H9 (cell line): ENCODE measurements at regions not wholly inside any gene's neighbourhood (a gene's known extent, or its start where the extent isn't known, plus 50 kb on each side); places are given as distances from the start of the nearest gene placed in this dataset.

Experiments used
- DNase-seq: peaks from one replicate; pipeline ENCODE4 v3.0.0-alpha.2; 2017
- H2AFZ ChIP-seq: one replicate; pipeline ENCODE4 v1.6.1; 2013; ENCODE audit warnings: mild to moderate bottlenecking, low read length, control low read depth, moderate library complexity
- H2AK5ac ChIP-seq: 2 replicates; pipeline ENCODE4 v1.6.1; 2013; ENCODE audit warnings: low read length, control low read depth, mixed read lengths; ENCODE audit not compliant: insufficient read length
- H2BK120ac ChIP-seq: one replicate; pipeline ENCODE4 v1.6.1; 2013; ENCODE audit warnings: low read depth, mild to moderate bottlenecking, low read length, control low read depth, inconsistent platforms; ENCODE audit not compliant: poor library complexity, severe bottlenecking
- H2BK12ac ChIP-seq: 2 replicates; pipeline ENCODE4 v1.6.1; 2013; ENCODE audit warnings: low read length, control low read depth, mixed read lengths, low read depth; ENCODE audit not compliant: insufficient read length
- H2BK15ac ChIP-seq: 2 replicates; pipeline ENCODE4 v1.6.1; 2013; ENCODE audit warnings: low read depth, low read length, control low read depth
- H2BK20ac ChIP-seq: one replicate; pipeline ENCODE4 v1.6.1; 2013; ENCODE audit warnings: low read depth, mild to moderate bottlenecking, low read length, control low read depth, inconsistent platforms; ENCODE audit not compliant: poor library complexity, severe bottlenecking
- H2BK5ac ChIP-seq: 2 replicates; pipeline ENCODE4 v1.6.1; 2013; ENCODE audit warnings: low read length, control low read depth, mixed read lengths; ENCODE audit not compliant: insufficient read length
- H3K14ac ChIP-seq: 2 replicates; pipeline ENCODE4 v1.6.1; 2013; ENCODE audit warnings: low read length, control low read depth; ENCODE audit not compliant: insufficient read depth
- H3K18ac ChIP-seq: 2 replicates; pipeline ENCODE4 v1.6.1; 2013; ENCODE audit warnings: low read depth, mild to moderate bottlenecking, mixed read lengths, low read length, control low read depth; ENCODE audit not compliant: insufficient read length
- H3K23ac ChIP-seq: 2 replicates; pipeline ENCODE4 v1.6.1; 2013; ENCODE audit warnings: low read length, control low read depth, mixed read lengths, low read depth; ENCODE audit not compliant: insufficient read length
- H3K23me2 ChIP-seq: 2 replicates; pipeline ENCODE4 v1.6.1; 2013; ENCODE audit warnings: low read depth, mild to moderate bottlenecking, mixed read lengths, low read length, control low read depth; ENCODE audit not compliant: insufficient read length, poor library complexity, severe bottlenecking
- H3K27ac ChIP-seq: 2 replicates; pipeline ENCODE4 v1.5.1; 2013; ENCODE audit warnings: low read length, control low read depth, mixed read lengths, low read depth; ENCODE audit not compliant: insufficient read length
- H3K27me3 ChIP-seq: 2 replicates; pipeline ENCODE4 v1.6.1; 2013; ENCODE audit warnings: low read length, control low read depth, inconsistent platforms; ENCODE audit not compliant: insufficient read depth
- H3K4ac ChIP-seq: 2 replicates; pipeline ENCODE4 v1.6.1; 2013; ENCODE audit warnings: low read depth, mild to moderate bottlenecking, control low read depth, inconsistent platforms, low read length, moderate library complexity
- H3K4me1 ChIP-seq: 2 replicates; pipeline ENCODE4 v1.6.1; 2013; ENCODE audit warnings: low read length, control low read depth, inconsistent platforms; ENCODE audit not compliant: insufficient read depth
- H3K4me2 ChIP-seq: 2 replicates; pipeline ENCODE4 v1.6.1; 2013; ENCODE audit warnings: low read length, control low read depth, mixed read lengths; ENCODE audit not compliant: insufficient read length, insufficient read depth
- H3K56ac ChIP-seq: 2 replicates; pipeline ENCODE4 v1.6.1; 2013; ENCODE audit warnings: low read depth, mild to moderate bottlenecking, mixed read lengths, low read length, control low read depth; ENCODE audit not compliant: insufficient read length
- H3K79me1 ChIP-seq: 2 replicates; pipeline ENCODE4 v1.6.1; 2013; ENCODE audit warnings: low read depth, mild to moderate bottlenecking, moderate library complexity, low read length, control low read depth, inconsistent platforms; ENCODE audit not compliant: insufficient read depth, poor library complexity, severe bottlenecking
- H3K79me2 ChIP-seq: 2 replicates; pipeline ENCODE4 v1.6.1; 2013; ENCODE audit warnings: low read length, control low read depth, inconsistent platforms; ENCODE audit not compliant: insufficient read depth
- H3K9ac ChIP-seq: 2 replicates; pipeline ENCODE4 v1.6.1; 2013; ENCODE audit warnings: low read length, control low read depth, mixed read lengths; ENCODE audit not compliant: insufficient read length; ENCODE audit errors: extremely low read depth
- H3K9me3 ChIP-seq: one replicate; pipeline ENCODE4 v1.6.1; 2013; ENCODE audit warnings: low read depth, low read length, inconsistent platforms; ENCODE audit not compliant: control insufficient read depth
- H3T11ph ChIP-seq: one replicate; pipeline ENCODE4 v1.6.1; 2013; ENCODE audit warnings: mild to moderate bottlenecking, low read length, control low read depth, inconsistent platforms
- H4K20me1 ChIP-seq: one replicate; pipeline ENCODE4 v1.6.1; 2013; ENCODE audit not compliant: control insufficient read depth, insufficient read length, insufficient read depth
- H4K5ac ChIP-seq: 2 replicates; pipeline ENCODE4 v1.6.1; 2013; ENCODE audit warnings: low read depth, mild to moderate bottlenecking, mixed read lengths, low read length, control low read depth; ENCODE audit not compliant: insufficient read length
- H4K8ac ChIP-seq: replicated peaks from 2 replicates; pipeline ENCODE4 v1.6.1; 2013; ENCODE audit warnings: low read length, control low read depth, mixed read lengths, low read depth; ENCODE audit not compliant: insufficient read length
- H4K91ac ChIP-seq: 2 replicates; pipeline ENCODE4 v1.6.1; 2013; ENCODE audit warnings: low read depth, mild to moderate bottlenecking, moderate library complexity, mixed read lengths, low read length, control low read depth; ENCODE audit not compliant: insufficient read length
- H3K27ac Mint-ChIP-seq, 3 experiments: 2 replicates in 2 of 3; 3 replicates in 1 of 3; pipeline ENCODE4 v1.8.0; 2020 to 2021; ENCODE audit warnings: mixed read lengths in 3 of 3, mild to moderate bottlenecking in 1 of 3, moderate library complexity in 1 of 3
- H3K27me3 Mint-ChIP-seq: 2 replicates; pipeline ENCODE4 v1.8.0; 2021; ENCODE audit warnings: low read depth, mild to moderate bottlenecking, moderate library complexity, mixed read lengths
- H3K36me3 Mint-ChIP-seq, 3 experiments: 2 replicates in 2 of 3; 3 replicates in 1 of 3; pipeline ENCODE4 v1.8.0; 2020 to 2021; ENCODE audit warnings: low read depth in 3 of 3, mixed read lengths in 3 of 3; ENCODE audit not compliant: insufficient read depth in 1 of 3
- H3K4me1 Mint-ChIP-seq, 2 experiments: 2 replicates each; pipeline ENCODE4 v1.8.0; 2020; ENCODE audit warnings: mixed read lengths in 2 of 2
- H3K4me3 Mint-ChIP-seq, 2 experiments: 2 replicates in 1 of 2; 3 replicates in 1 of 2; pipeline ENCODE4 v1.8.0; 2020 to 2021; ENCODE audit warnings: mild to moderate bottlenecking in 2 of 2, mixed read lengths in 2 of 2, moderate library complexity in 1 of 2
- H3K9me3 Mint-ChIP-seq, 2 experiments: 2 replicates in 1 of 2; 3 replicates in 1 of 2; pipeline ENCODE4 v1.8.0; 2020; ENCODE audit warnings: mild to moderate bottlenecking in 2 of 2, mixed read lengths in 2 of 2, moderate library complexity in 1 of 2
- CTCF ChIP-seq: fragments of 200-600 bp; sonication (generic); conservative IDR thresholded peaks from 3 replicates; pipeline ENCODE4 v1.8.0; 2021; ENCODE audit warnings: antibody characterized with exemption, mild to moderate bottlenecking
- WGBS: extraction: QIAGEN DNeasy Blood & Tissue Kit; methylation state at CpG from one replicate; pipeline ENCODE4 v1.1.7; 2013; ENCODE audit warnings: missing lambda C conversion rate, low lambda C conversion rate, mixed read lengths; ENCODE audit not compliant: insufficient read length; ENCODE audit errors: extremely low coverage; 5-methylcytosine and 5-hydroxymethylcytosine counted together

GRCh38 chr15:97759363-97759762, 201.1 kb upstream of the ARRDC4 start:
- H4K5ac ChIP-seq, result no peak overlapping the region
- H3K9me3 ChIP-seq, result no peaks in the 10 kb centered on the region
- H2AFZ ChIP-seq, result no peak overlapping the region
- DNase-seq, result no peak
- H3K27ac ChIP-seq, result no peak overlapping the region
- H3K23me2 ChIP-seq, result no peaks in the 10 kb centered on the region
- H3K4me2 ChIP-seq, result no peak overlapping the region
- H3K79me2 ChIP-seq, result no peaks in the 10 kb centered on the region
- no peak overlapping the region for H3K23ac ChIP-seq
- Mint-ChIP-seq H3K27me3 (peaks cover 8% of the 10 kb centered on the region), H3K36me3 (no peaks in the 10 kb centered on the region; a peak in 1 of 7 replicates), H3K27ac (no peak overlapping the region; a peak in 1 of 7 replicates), H3K4me1 (no peaks in the 10 kb centered on the region), H3K9me3 (no peaks in the 10 kb centered on the region; a peak in 2 of 5 replicates), H3K4me3 (no peak overlapping the region)
- H3K4me1 ChIP-seq, result no peaks in the 10 kb centered on the region
- no peak overlapping the region for H4K8ac ChIP-seq
- H4K20me1 ChIP-seq, result no peaks in the 10 kb centered on the region
- no peak overlapping the region for H3K56ac ChIP-seq
- no peak overlapping the region for H3K4ac ChIP-seq
- no peak overlapping the region for H3T11ph ChIP-seq
- no peak overlapping the region for H2BK12ac ChIP-seq
- H3K18ac ChIP-seq, result no peak overlapping the region
- no peak overlapping the region for H2BK5ac ChIP-seq
- no peaks in the 10 kb centered on the region for H3K79me1 ChIP-seq
- WGBS, result no CpG with 5 or more reads among the region's 3 CpGs
- H3K9ac ChIP-seq, result no peak overlapping the region
- no peak overlapping the region for H4K91ac ChIP-seq
- H3K27me3 ChIP-seq, result no peaks in the 10 kb centered on the region
- no peak overlapping the region for H2BK15ac ChIP-seq
- H3K14ac ChIP-seq, result no peak overlapping the region
- no peak overlapping the region for H2BK20ac ChIP-seq
- H2AK5ac ChIP-seq, result no peak overlapping the region
- no peak for TF ChIP-seq CTCF
- no peak overlapping the region for H2BK120ac ChIP-seq
